Right lobe of liver (tissue), 6 donors: ENCODE measurements at regions not wholly inside any gene's neighbourhood (a gene's known extent, or its start where the extent isn't known, plus 50 kb on each side); places are given as distances from the start of the nearest gene placed in this dataset.

ENCODE experiments used
- ATAC-seq, 4 donors: fragments of 200-7000 bp; cut with Tn5 transposase; one replicate each; pipeline ENCODE4 v1.9.1; 2020; ENCODE audit warnings: mild to moderate bottlenecking in 4 of 4, moderate library complexity in 4 of 4
- DNase-seq, 3 donors: peaks; one replicate each; pipeline ENCODE4 v3.0.0-alpha.2; 2020
- H3K27ac ChIP-seq, 3 donors: fragments of 200-600 bp; one replicate each; pipeline ENCODE4 v1.8.0; 2022
- H3K27me3 ChIP-seq, 2 donors: fragments of 200-600 bp; one replicate each; pipeline ENCODE4 v1.8.0; 2022
- H3K36me3 ChIP-seq, 4 donors: fragments of 200-600 bp; sonication (generic) in 1 of 4; one replicate each; pipeline versions ENCODE4 v1.5.1 to v1.8.0; 2017 to 2022; ENCODE audit warnings: control low read depth in 1 of 4
- H3K4me1 ChIP-seq, 4 donors: fragments of 200-600 bp; sonication (generic) in 1 of 4; one replicate each; pipeline versions ENCODE4 v1.5.1 to v1.8.0; 2017 to 2022; ENCODE audit warnings: control low read depth in 1 of 4
- H3K4me3 ChIP-seq, 3 donors: fragments of 200-600 bp; one replicate each; pipeline ENCODE4 v1.8.0; 2022
- H3K9me3 ChIP-seq, 4 donors: fragments of 200-600 bp; sonication (generic) in 1 of 4; one replicate each; pipeline versions ENCODE4 v1.5.1 to v1.8.0; 2017 to 2022; ENCODE audit warnings: control low read depth in 1 of 4
- POLR2A ChIP-seq: fragments of 450-650 bp; IDR thresholded peaks from one replicate; pipeline ENCODE4 v1.6.1; 2017; ENCODE audit warnings: antibody characterized with exemption, mild to moderate bottlenecking
- WGBS: methylation state at CpG from one replicate; pipeline ENCODE4 v1.1.6; 2018; ENCODE audit warnings: low coverage, low lambda C conversion rate; ENCODE audit not compliant: insufficient coverage; ENCODE audit errors: missing lambda C conversion rate; 5-methylcytosine and 5-hydroxymethylcytosine counted together
- intact Hi-C, 2 donors: fragments of 100-400 bp; cut with DNase I; formaldehyde crosslinking; loops; one replicate each; pipeline versions ENCODE4 v1.11.2 to v1.14.1; 2022
- TF ChIP-seq, protein P1 (sequence below), 4 donors: fragments of 200-600 bp in 3 of 4; fragments of 450-650 bp in 1 of 4; IDR thresholded peaks; one replicate each; pipeline versions ENCODE4 v1.5.1 to v1.8.0; 2016 to 2022; ENCODE audit warnings: antibody characterized with exemption in 4 of 4, mild to moderate bottlenecking in 2 of 4
- donor health status: DM: no; HTN: yes; CAD: no.
- donor health status: DM: no; HTN: no; CAD: no.
- donor health status: DM: no; HTN: no; CAD: no.
- donor health status: DM: no; HTN: yes; CAD: no.
- donor health status: DM: no; HTN: yes; CAD: no.

DNA sequence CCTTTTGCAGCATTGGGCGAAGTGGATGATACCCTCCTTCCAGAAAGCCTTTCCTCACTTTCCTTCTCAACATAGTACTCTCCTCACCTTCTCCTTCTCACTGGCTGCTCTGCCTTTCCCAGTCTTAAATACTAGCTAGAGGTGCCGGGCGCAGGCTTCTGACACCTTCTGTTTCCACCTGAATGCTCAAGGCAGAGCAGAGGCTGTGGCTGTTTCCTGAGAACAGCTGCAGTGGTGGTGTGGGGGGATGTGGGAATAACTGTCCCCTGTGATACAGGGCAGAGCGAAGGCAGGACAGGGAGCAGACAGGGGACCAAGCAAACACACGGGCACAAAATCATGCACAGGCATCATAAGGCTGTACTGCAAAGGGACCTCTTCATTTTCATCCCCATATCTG lies 303.1 kb downstream of the SS18 start:
- Histone ChIP-seq H3K9me3 (no peaks in the 10 kb centered on the region), H3K27me3 (no peaks in the 10 kb centered on the region), H3K36me3 (no peaks in the 10 kb centered on the region), H3K4me3 (no peak overlapping the region), H3K27ac (no peak overlapping the region), H3K4me1 (no peaks in the 10 kb centered on the region)
- no peak for ATAC-seq
- no peak for DNase-seq
- TF ChIP-seq, protein P1, sequence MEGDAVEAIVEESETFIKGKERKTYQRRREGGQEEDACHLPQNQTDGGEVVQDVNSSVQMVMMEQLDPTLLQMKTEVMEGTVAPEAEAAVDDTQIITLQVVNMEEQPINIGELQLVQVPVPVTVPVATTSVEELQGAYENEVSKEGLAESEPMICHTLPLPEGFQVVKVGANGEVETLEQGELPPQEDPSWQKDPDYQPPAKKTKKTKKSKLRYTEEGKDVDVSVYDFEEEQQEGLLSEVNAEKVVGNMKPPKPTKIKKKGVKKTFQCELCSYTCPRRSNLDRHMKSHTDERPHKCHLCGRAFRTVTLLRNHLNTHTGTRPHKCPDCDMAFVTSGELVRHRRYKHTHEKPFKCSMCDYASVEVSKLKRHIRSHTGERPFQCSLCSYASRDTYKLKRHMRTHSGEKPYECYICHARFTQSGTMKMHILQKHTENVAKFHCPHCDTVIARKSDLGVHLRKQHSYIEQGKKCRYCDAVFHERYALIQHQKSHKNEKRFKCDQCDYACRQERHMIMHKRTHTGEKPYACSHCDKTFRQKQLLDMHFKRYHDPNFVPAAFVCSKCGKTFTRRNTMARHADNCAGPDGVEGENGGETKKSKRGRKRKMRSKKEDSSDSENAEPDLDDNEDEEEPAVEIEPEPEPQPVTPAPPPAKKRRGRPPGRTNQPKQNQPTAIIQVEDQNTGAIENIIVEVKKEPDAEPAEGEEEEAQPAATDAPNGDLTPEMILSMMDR (IDR thresholded peaks at IDR 0.05), result no peak
- TF ChIP-seq POLR2A, result no peak
- 62% methylated on average over 5 of the region's 5 CpGs for WGBS
- intact Hi-C loops, result no loop called here

DNA sequence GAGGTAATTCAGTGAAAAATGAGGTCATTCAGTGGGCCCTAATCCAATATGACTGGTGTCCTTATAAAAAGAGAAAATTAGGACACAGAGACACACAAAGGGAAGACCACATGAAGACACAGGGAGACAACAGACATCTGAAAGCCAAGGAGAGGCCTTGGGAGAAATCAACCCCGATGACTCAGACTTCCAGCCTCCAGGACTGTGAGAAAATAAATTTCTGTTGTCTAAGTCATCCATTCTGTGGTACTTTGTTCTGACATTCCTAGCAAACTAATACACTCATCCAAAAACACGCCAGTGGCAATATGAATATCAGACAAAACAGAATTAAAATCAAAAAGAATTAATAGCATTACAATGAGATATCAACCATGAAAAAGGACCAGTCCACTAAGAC lies 303.7 kb downstream of the SS18 start:
- no peak for ATAC-seq
- intact Hi-C loops, result no loop called here

DNA sequence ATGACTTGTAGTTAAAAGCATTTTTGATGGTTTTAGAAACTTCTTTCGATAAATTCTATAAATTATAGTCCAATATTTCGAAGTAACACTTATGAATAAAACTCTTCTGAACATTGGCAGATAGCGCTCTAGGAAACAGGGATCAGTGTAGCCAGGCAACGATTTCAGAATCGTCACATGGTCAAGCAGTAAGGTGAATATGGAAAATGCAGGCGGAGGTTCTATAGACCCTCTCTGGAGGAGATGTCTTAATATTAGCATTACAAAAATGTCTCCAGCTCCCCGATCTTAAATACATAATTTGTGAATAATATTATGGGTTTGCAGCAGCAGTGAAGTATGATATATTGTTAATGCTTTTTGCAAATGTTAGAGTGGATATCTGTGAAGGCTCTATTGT lies 310.3 kb downstream of the SS18 start:
- H3K4me1 ChIP-seq, result no peaks in the 10 kb centered on the region
- DNase-seq (no peak), ATAC-seq (no peak)
- 55% methylated on average over 7 of the region's 7 CpGs for WGBS
- intact Hi-C loops, result no loop called here
- no peak overlapping the region for H3K4me3 ChIP-seq
- TF ChIP-seq, protein P1 (IDR thresholded peaks at IDR 0.05), result no peak
- no peak for TF ChIP-seq POLR2A
- H3K36me3 ChIP-seq, result no peaks in the 10 kb centered on the region
- no peak overlapping the region for H3K27ac ChIP-seq
- no peaks in the 10 kb centered on the region for H3K9me3 ChIP-seq
- H3K27me3 ChIP-seq, result no peaks in the 10 kb centered on the region

More for the DNA sequence above, 303.7 kb downstream of the SS18 start:
- Histone ChIP-seq H3K36me3 (no peaks in the 10 kb centered on the region), H3K9me3 (no peaks in the 10 kb centered on the region), H3K4me1 (no peaks in the 10 kb centered on the region), H3K4me3 (no peak overlapping the region), H3K27me3 (no peaks in the 10 kb centered on the region), H3K27ac (no peak overlapping the region)
- TF ChIP-seq, protein P1 (IDR thresholded peaks at IDR 0.05), result no peak
- no peak for TF ChIP-seq POLR2A
- no peak for DNase-seq
- WGBS, result 48% methylated on average over 2 of the region's 2 CpGs

DNA sequence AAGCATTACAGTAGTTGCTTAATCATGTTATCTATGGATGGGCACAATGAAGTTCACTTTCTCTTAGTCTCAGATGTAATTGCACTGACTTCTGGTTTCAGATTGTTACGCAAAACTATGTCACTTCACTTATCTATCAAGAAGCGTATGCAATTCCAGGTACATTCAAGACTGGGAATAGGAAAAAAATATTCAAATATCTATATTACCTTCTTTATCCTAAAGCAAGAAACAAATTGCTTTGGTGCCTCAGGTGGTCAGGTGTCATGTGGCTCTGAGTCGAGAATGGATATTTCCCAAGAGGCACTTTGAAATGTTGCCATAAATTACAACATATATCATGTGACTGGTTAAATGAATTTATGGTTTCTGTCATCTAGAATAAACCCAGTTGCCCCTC lies 318.6 kb downstream of the SS18 start:
- WGBS, result 75% methylated on average over 3 of the region's 3 CpGs
- Histone ChIP-seq H3K4me1 (no peaks in the 10 kb centered on the region), H3K9me3 (no peaks in the 10 kb centered on the region), H3K27me3 (no peaks in the 10 kb centered on the region), H3K4me3 (no peak overlapping the region), H3K27ac (no peak overlapping the region), H3K36me3 (no peaks in the 10 kb centered on the region)
- DNase-seq, result no peak
- no peak for ATAC-seq
- TF ChIP-seq POLR2A, result no peak
- TF ChIP-seq, protein P1 (IDR thresholded peaks at IDR 0.05), result no peak
- intact Hi-C loops, result no loop called here

DNA sequence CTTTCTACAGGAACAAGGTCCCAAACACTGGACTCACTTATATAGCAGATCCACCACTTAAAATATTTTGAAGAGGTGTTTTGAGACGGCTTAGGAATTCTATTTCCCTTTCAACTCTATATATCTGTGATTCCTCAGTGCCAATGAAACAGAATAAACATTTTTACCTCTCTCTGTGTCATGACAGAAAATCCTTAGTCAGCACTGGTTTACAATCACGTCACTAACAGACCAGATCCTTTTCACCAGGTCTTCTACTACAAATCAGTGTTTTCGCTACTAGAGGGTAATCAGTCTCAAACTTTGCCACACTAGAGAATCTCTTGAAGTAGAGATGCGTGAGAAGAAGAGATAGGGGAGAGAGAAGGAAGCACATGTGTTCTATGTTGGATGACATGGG lies 325.6 kb downstream of the SS18 start:
- intact Hi-C loops, result no loop called here
- H3K27me3 ChIP-seq, result no peaks in the 10 kb centered on the region
- no peaks in the 10 kb centered on the region for H3K36me3 ChIP-seq
- 57% methylated on average over 4 of the region's 4 CpGs for WGBS
- H3K4me1 ChIP-seq, result no peaks in the 10 kb centered on the region
- no peak for DNase-seq
- no peaks in the 10 kb centered on the region for H3K9me3 ChIP-seq
- no peak overlapping the region for H3K27ac ChIP-seq
- no peak for ATAC-seq
- H3K4me3 ChIP-seq, result no peak overlapping the region
- TF ChIP-seq, protein P1 (IDR thresholded peaks at IDR 0.05), result no peak
- no peak for TF ChIP-seq POLR2A
